Kidney (tissue), 13 donors: ENCODE measurements at regions not wholly inside any gene's neighbourhood (a gene's known extent, or its start where the extent isn't known, plus 50 kb on each side); places are given as distances from the start of the nearest gene placed in this dataset.

Source experiments
- DNase-seq, 5 donors: peaks; one replicate each; pipeline ENCODE4 v3.0.0-alpha.2; 2013 to 2020
- FAIRE-seq: peaks from 2 replicates; lab custom pipeline; 2012; peaks lifted over from hg19 to GRCh38; lab: Jason Lieb, UNC
- H3K27ac ChIP-seq, 2 donors: one replicate each; pipeline ENCODE4 v1.7.0; 2013; ENCODE audit warnings: low read depth in 2 of 2, low read length in 2 of 2, inconsistent platforms in 1 of 2
- H3K27me3 ChIP-seq: one replicate; pipeline ENCODE4 v1.7.1; 2013; ENCODE audit warnings: low read length, inconsistent platforms; ENCODE audit not compliant: control insufficient read depth, insufficient read depth
- H3K36me3 ChIP-seq, 3 donors: one replicate each; pipeline versions ENCODE4 v1.7.0 to v1.7.1; 2013; ENCODE audit warnings: low read length in 3 of 3, control low read depth in 1 of 3, inconsistent platforms in 1 of 3; ENCODE audit not compliant: insufficient read depth in 3 of 3, control insufficient read depth in 2 of 3
- H3K4me1 ChIP-seq, 3 donors: one replicate each; pipeline versions ENCODE4 v1.7.0 to v1.7.1; 2013; ENCODE audit warnings: low read length in 3 of 3, inconsistent platforms in 1 of 3, low read depth in 1 of 3; ENCODE audit not compliant: control insufficient read depth in 2 of 3, insufficient read depth in 2 of 3
- H3K4me3 ChIP-seq, 3 donors: one replicate each; pipeline versions ENCODE4 v1.7.0 to v1.8.1; 2013; ENCODE audit warnings: low read length in 3 of 3, control low read depth in 1 of 3, inconsistent platforms in 1 of 3
- H3K9ac ChIP-seq, 3 donors: one replicate each; pipeline versions ENCODE4 v1.7.0 to v1.7.1; 2013; ENCODE audit warnings: low read length in 3 of 3, control low read depth in 1 of 3, inconsistent platforms in 1 of 3
- H3K9me3 ChIP-seq, 3 donors: one replicate each; pipeline versions ENCODE4 v1.7.0 to v1.7.1; 2013; ENCODE audit warnings: low read length in 3 of 3, control low read depth in 1 of 3, inconsistent platforms in 1 of 3; ENCODE audit not compliant: control insufficient read depth in 2 of 3, insufficient read depth in 1 of 3
- CTCF ChIP-seq: IDR thresholded peaks from 3 replicates; pipeline ENCODE4 v1.5.1; 2012; ENCODE audit warnings: mild to moderate bottlenecking, moderate library complexity, borderline replicate concordance; ENCODE audit not compliant: insufficient read depth; ENCODE audit errors: extremely low read depth
- intact Hi-C: fragments of 100-400 bp; cut with DNase I; formaldehyde crosslinking; loops from one replicate; pipeline ENCODE4 v1.11.1; 2022
- donor health status: control.
- donor health status: control.
- donor health status: control.
- donor health status: control.
- donor health status: control.
- donor health status: DM: yes; HTN: yes; CAD: no.
- donor health status: Normal renal cell carcinoma (clear cell type).

- H3K4me1 ChIP-seq, result no peaks in the 10 kb centered on the region
- no peak overlapping the region for H3K27ac ChIP-seq
- H3K9ac ChIP-seq, result no peak overlapping the region
- intact Hi-C loops, result no loop called here
- DNase-seq, result peak in 2 of 5 donors; percentile 15 to 63
- FAIRE-seq, result no peak
- no peaks in the 10 kb centered on the region for H3K9me3 ChIP-seq
- no peaks in the 10 kb centered on the region for H3K36me3 ChIP-seq
- H3K27me3 ChIP-seq, result no peaks in the 10 kb centered on the region
- H3K4me3 ChIP-seq, result no peak overlapping the region
- no peak for TF ChIP-seq CTCF
Observed at GRCh38 chr16:50862818-50863643, 121.1 kb downstream of the CYLD start.

GRCh38 chr16:50861970-50862411, 120.1 kb downstream of the CYLD start:
- no peak for TF ChIP-seq CTCF
- H3K27me3 ChIP-seq, result no peaks in the 10 kb centered on the region
- no peak overlapping the region for H3K27ac ChIP-seq
- no peaks in the 10 kb centered on the region for H3K9me3 ChIP-seq
- no peak for FAIRE-seq
- H3K4me1 ChIP-seq, result no peaks in the 10 kb centered on the region
- H3K9ac ChIP-seq, result no peak overlapping the region
- no peak for DNase-seq
- intact Hi-C loops, result no loop called here
- H3K36me3 ChIP-seq, result no peaks in the 10 kb centered on the region
- no peak overlapping the region for H3K4me3 ChIP-seq

GRCh38 chr16:50861451-50861850, 119.6 kb downstream of the CYLD start:
- Histone ChIP-seq H3K4me3 (no peak overlapping the region), H3K27ac (no peak overlapping the region), H3K9me3 (no peaks in the 10 kb centered on the region), H3K9ac (no peak overlapping the region), H3K27me3 (no peaks in the 10 kb centered on the region), H3K4me1 (no peaks in the 10 kb centered on the region), H3K36me3 (no peaks in the 10 kb centered on the region)
- TF ChIP-seq CTCF, result no peak
- intact Hi-C loops, result no loop called here
- DNase-seq, result no peak
- no peak for FAIRE-seq
